OCI-LY1 (cell line): ENCODE measurements at regions not wholly inside any gene's neighbourhood (a gene's known extent, or its start where the extent isn't known, plus 50 kb on each side); places are given as distances from the start of the nearest gene placed in this dataset.

ENCODE experiments used
- H2AFZ ChIP-seq: fragments of 200-600 bp; sonication (generic), shearing (Covaris generic); 2 replicates; pipeline ENCODE4 v1.6.0; 2014; ENCODE audit warnings: antibody characterized with exemption, mild to moderate bottlenecking, low read length
- H3F3A ChIP-seq: fragments of 200-600 bp; sonication (generic), shearing (Covaris generic); 2 replicates; pipeline ENCODE4 v1.6.0; 2014; ENCODE audit warnings: mild to moderate bottlenecking, antibody characterized with exemption, low read length, moderate library complexity; ENCODE audit not compliant: insufficient read depth
- H3K27ac ChIP-seq: fragments of 200-600 bp; sonication (generic); 2 replicates; pipeline ENCODE4 v1.5.1; 2014; ENCODE audit warnings: low read length, mixed run types, mild to moderate bottlenecking, low read depth; ENCODE audit not compliant: poor library complexity, severe bottlenecking
- H3K27me3 ChIP-seq: fragments of 200-600 bp; sonication (generic); 2 replicates; pipeline ENCODE4 v1.6.0; 2014; ENCODE audit warnings: antibody characterized with exemption, mild to moderate bottlenecking, low read length, moderate library complexity; ENCODE audit not compliant: insufficient read depth
- H3K36me3 ChIP-seq: fragments of 200-600 bp; sonication (generic); 2 replicates; pipeline ENCODE4 v1.6.1; 2014; ENCODE audit warnings: mild to moderate bottlenecking, antibody characterized with exemption, low read length, moderate library complexity, mixed read lengths; ENCODE audit not compliant: insufficient read depth
- H3K4me1 ChIP-seq: fragments of 200-600 bp; sonication (generic); 2 replicates; pipeline ENCODE4 v1.5.1; 2014; ENCODE audit warnings: mild to moderate bottlenecking, low read length, moderate library complexity; ENCODE audit not compliant: insufficient read depth, severe bottlenecking
- H3K4me2 ChIP-seq: fragments of 200-600 bp; sonication (generic), shearing (Covaris generic); 2 replicates; pipeline ENCODE4 v1.6.1; 2014; ENCODE audit warnings: low read length
- H3K4me3 ChIP-seq: fragments of 200-600 bp; sonication (generic); 2 replicates; pipeline ENCODE4 v1.5.1; 2014; ENCODE audit warnings: low read length, low read depth, mild to moderate bottlenecking, mixed read lengths; ENCODE audit not compliant: poor library complexity, severe bottlenecking
- H3K79me2 ChIP-seq: fragments of 200-600 bp; shearing (Covaris generic); 2 replicates; pipeline ENCODE4 v1.6.1; 2016; ENCODE audit warnings: mixed run types, low read length, mixed read lengths; ENCODE audit not compliant: insufficient read depth
- H3K9ac ChIP-seq: fragments of 200-600 bp; sonication (generic), shearing (Covaris generic); 2 replicates; pipeline ENCODE4 v1.6.1; 2014; ENCODE audit warnings: mild to moderate bottlenecking, low read length, mixed read lengths
- H3K9me2 ChIP-seq: fragments of 200-600 bp; sonication (generic), shearing (Covaris generic); 2 replicates; pipeline ENCODE4 v1.6.1; 2014; ENCODE audit warnings: low read depth, mild to moderate bottlenecking, low read length, mixed read lengths
- H3K9me3 ChIP-seq: fragments of 200-600 bp; shearing (Covaris generic); 2 replicates; pipeline ENCODE4 v1.6.1; 2014; ENCODE audit warnings: low read length, mixed read lengths
- H4K20me1 ChIP-seq: fragments of 200-600 bp; sonication (generic), shearing (Covaris generic); 2 replicates; pipeline ENCODE4 v1.6.0; 2016; ENCODE audit warnings: mild to moderate bottlenecking, low read length; ENCODE audit not compliant: insufficient read depth
- EZH2 ChIP-seq: fragments of 200-600 bp; sonication (generic), shearing (Covaris generic); IDR thresholded peaks from 2 replicates; pipeline ENCODE4 v1.8.0; 2017; ENCODE audit warnings: borderline replicate concordance, mixed run types, mild to moderate bottlenecking, antibody characterized with exemption, low read length, moderate library complexity, mixed read lengths
- TF ChIP-seq, protein P1 (sequence below): fragments of 200-600 bp; sonication (generic), shearing (Covaris generic); IDR thresholded peaks from 2 replicates; pipeline ENCODE4 v1.5.1; 2017; ENCODE audit warnings: mild to moderate bottlenecking, antibody characterized with exemption, low read length, moderate library complexity, mixed read lengths

DNA sequence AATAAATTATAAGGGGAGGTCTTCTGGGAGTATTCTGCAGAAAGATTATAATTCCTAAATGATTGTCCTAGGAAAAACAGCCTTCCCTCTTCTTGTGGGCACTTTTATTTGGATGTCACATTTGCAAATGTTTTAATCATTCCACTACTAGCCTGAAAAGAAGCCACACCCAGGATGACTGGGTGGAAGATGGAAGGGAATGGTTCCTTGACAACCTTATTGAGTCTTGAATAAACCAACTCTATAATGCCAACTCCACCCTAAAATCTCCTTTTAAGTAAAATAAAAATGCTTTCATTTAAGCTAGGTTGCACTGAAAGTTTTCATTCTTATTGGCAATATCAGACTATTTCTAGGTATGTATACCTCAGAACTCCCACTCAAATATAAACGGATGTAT, 494.6 kb downstream of the RFC3 start:
- Histone ChIP-seq H2AFZ (no peak overlapping the region), H3K9me3 (no peaks in the 10 kb centered on the region), H4K20me1 (no peaks in the 10 kb centered on the region), H3K4me1 (no peaks in the 10 kb centered on the region), H3K9ac (no peak overlapping the region), H3K27ac (no peak overlapping the region), H3K79me2 (no peaks in the 10 kb centered on the region), H3K27me3 (no peaks in the 10 kb centered on the region), H3F3A (no peaks in the 10 kb centered on the region), H3K36me3 (no peaks in the 10 kb centered on the region), H3K9me2 (no peaks in the 10 kb centered on the region), H3K4me3 (no peak overlapping the region), H3K4me2 (no peak overlapping the region)
- TF ChIP-seq, protein P1, sequence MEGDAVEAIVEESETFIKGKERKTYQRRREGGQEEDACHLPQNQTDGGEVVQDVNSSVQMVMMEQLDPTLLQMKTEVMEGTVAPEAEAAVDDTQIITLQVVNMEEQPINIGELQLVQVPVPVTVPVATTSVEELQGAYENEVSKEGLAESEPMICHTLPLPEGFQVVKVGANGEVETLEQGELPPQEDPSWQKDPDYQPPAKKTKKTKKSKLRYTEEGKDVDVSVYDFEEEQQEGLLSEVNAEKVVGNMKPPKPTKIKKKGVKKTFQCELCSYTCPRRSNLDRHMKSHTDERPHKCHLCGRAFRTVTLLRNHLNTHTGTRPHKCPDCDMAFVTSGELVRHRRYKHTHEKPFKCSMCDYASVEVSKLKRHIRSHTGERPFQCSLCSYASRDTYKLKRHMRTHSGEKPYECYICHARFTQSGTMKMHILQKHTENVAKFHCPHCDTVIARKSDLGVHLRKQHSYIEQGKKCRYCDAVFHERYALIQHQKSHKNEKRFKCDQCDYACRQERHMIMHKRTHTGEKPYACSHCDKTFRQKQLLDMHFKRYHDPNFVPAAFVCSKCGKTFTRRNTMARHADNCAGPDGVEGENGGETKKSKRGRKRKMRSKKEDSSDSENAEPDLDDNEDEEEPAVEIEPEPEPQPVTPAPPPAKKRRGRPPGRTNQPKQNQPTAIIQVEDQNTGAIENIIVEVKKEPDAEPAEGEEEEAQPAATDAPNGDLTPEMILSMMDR: no peak
- TF ChIP-seq EZH2: no peak

DNA sequence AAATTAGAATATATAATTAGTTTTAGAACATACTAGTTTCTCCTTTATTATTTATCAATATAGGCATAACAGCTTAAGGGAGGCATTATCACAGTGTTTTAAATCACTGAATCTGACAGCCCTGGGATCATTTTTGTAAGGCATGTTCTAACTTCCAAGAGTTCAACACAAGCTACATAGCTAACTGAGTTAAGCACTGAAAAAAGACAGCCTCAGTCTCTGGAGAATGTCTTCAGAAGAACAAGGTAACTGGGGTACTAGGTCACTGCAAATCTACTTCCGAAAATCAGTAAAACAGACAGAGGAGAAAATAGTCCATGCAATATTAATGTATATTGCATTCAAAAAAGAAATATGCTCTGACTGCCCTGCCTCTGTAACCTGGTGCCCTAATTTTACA, 502.1 kb downstream of the RFC3 start:
- Histone ChIP-seq H3K9ac (no peak overlapping the region), H3K4me2 (no peak overlapping the region), H3K9me3 (no peaks in the 10 kb centered on the region), H3K27ac (no peak overlapping the region), H2AFZ (no peak overlapping the region), H3K27me3 (no peaks in the 10 kb centered on the region), H3K4me1 (no peaks in the 10 kb centered on the region), H3K9me2 (no peaks in the 10 kb centered on the region), H3K4me3 (no peak overlapping the region), H3K79me2 (no peaks in the 10 kb centered on the region), H4K20me1 (no peaks in the 10 kb centered on the region), H3K36me3 (no peaks in the 10 kb centered on the region), H3F3A (no peaks in the 10 kb centered on the region)
- TF ChIP-seq, protein P1: no peak
- TF ChIP-seq EZH2: no peak

DNA sequence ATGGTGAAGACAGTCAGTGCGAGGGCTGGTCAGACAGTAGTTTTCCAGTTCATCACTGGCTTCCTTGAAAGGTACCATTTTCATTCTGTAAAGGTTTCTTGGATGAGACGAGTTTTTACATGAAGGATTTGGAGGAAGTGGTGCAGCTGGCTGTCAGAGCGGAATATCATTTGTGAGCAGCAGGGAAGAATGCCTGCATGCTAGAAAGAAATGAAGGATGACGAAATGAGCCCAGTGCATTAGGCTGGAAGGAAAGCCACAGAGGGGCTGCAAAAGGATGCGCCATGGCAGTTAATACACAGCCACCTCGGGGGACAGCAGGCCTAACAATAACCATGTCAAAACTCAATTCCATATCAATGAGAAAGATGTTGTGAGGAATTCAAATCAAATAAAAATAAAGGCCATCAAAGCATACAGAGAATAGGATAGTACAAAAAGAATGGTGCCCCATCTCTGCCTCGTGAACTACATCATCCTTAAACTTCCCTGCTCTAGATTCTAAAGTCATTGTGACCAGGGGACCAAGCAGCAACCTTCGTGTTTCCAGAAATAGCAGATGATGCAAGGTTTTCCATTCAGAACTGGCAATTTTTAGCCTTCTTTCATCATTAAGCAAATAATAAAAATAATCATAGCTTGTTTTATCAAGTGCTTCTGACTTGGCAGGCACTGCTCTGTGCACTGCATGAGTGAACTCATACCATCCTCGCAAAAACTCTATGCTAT, 504.2 kb downstream of the RFC3 start:
- Histone ChIP-seq H3K79me2 (no peaks in the 10 kb centered on the region), H3K9ac (no peak overlapping the region), H2AFZ (no peak overlapping the region), H3K9me3 (no peaks in the 10 kb centered on the region), H3K4me1 (no peaks in the 10 kb centered on the region), H3F3A (no peaks in the 10 kb centered on the region), H3K36me3 (no peaks in the 10 kb centered on the region), H3K4me2 (no peak overlapping the region), H4K20me1 (no peaks in the 10 kb centered on the region), H3K4me3 (no peak overlapping the region), H3K9me2 (no peaks in the 10 kb centered on the region), H3K27me3 (no peaks in the 10 kb centered on the region), H3K27ac (no peak overlapping the region)
- no peak for TF ChIP-seq EZH2
- TF ChIP-seq, protein P1: no peak
